Thymus (tissue), 11 donors: ENCODE measurements at regions not wholly inside any gene's neighbourhood (a gene's known extent, or its start where the extent isn't known, plus 50 kb on each side); places are given as distances from the start of the nearest gene placed in this dataset.
A peak's percentile ranks its signal among the peaks of the same experiment; 100 is the strongest.

Experiments
- DNase-seq, 9 donors: peaks; one replicate each; pipeline ENCODE4 v3.0.0-alpha.2; 2013; ENCODE audit warnings: low spot score in 9 of 9, low read depth in 6 of 9, missing footprints in 1 of 9
- H3K27ac ChIP-seq, 2 donors: one replicate each; pipeline ENCODE4 v1.5.1; 2013; ENCODE audit warnings: control low read depth in 1 of 2, low read depth in 1 of 2, low read length in 1 of 2, mild to moderate bottlenecking in 1 of 2, moderate library complexity in 1 of 2
- H3K27me3 ChIP-seq, 2 donors: one replicate each; pipeline ENCODE4 v1.5.1; 2013; ENCODE audit warnings: low read length in 1 of 2; ENCODE audit not compliant: control insufficient read depth in 2 of 2, insufficient read depth in 1 of 2
- H3K36me3 ChIP-seq, 2 donors: one replicate each; pipeline ENCODE4 v1.5.1; 2013; ENCODE audit warnings: low read length in 1 of 2, mild to moderate bottlenecking in 1 of 2, moderate library complexity in 1 of 2; ENCODE audit not compliant: control insufficient read depth in 2 of 2, insufficient read depth in 2 of 2
- H3K4me1 ChIP-seq, 2 donors: one replicate each; pipeline ENCODE4 v1.5.1; 2013; ENCODE audit warnings: low read length in 2 of 2; ENCODE audit not compliant: control insufficient read depth in 2 of 2, insufficient read depth in 2 of 2
- H3K4me3 ChIP-seq, 2 donors: one replicate each; pipeline ENCODE4 v1.5.1; 2013; ENCODE audit warnings: low read length in 2 of 2, control low read depth in 1 of 2, mild to moderate bottlenecking in 1 of 2
- H3K9me3 ChIP-seq, 2 donors: one replicate each; pipeline ENCODE4 v1.5.1; 2013; ENCODE audit warnings: low read length in 1 of 2, mild to moderate bottlenecking in 1 of 2; ENCODE audit not compliant: control insufficient read depth in 2 of 2, insufficient read depth in 1 of 2
- WGBS: extraction: QIAGEN DNeasy Blood & Tissue Kit; methylation state at CpG from one replicate; pipeline ENCODE4 v1.1.7; 2013; 5-methylcytosine and 5-hydroxymethylcytosine counted together
- donor health status: healthy.

- no peak overlapping the region for H3K4me3 ChIP-seq
- H3K27ac ChIP-seq: peak overlapping the region in 1 of 2 donors; percentile 62
- DNase-seq: no peak
- WGBS: 33% methylated on average over 7 of the region's 7 CpGs
- H3K27me3 ChIP-seq: no peaks in the 10 kb centered on the region
- H3K36me3 ChIP-seq: no peaks in the 10 kb centered on the region
- peaks cover 6 to 31% of the 10 kb centered on the region in 2 donors for H3K4me1 ChIP-seq
- no peaks in the 10 kb centered on the region for H3K9me3 ChIP-seq
Observed at GRCh38 chr21:38921511-38922251, 116.0 kb downstream of the ETS2 start.

GRCh38 chr21:38920631-38921398, 115.1 kb downstream of the ETS2 start:
- no peak for DNase-seq
- H3K9me3 ChIP-seq: no peaks in the 10 kb centered on the region
- H3K36me3 ChIP-seq: no peaks in the 10 kb centered on the region
- 81% methylated on average over 8 of the region's 8 CpGs for WGBS
- H3K27ac ChIP-seq: peak overlapping the region; percentile 3 to 28
- H3K4me3 ChIP-seq: no peak overlapping the region
- no peaks in the 10 kb centered on the region for H3K27me3 ChIP-seq
- H3K4me1 ChIP-seq: peaks cover 0 to 26% of the 10 kb centered on the region in 2 donors

- H3K9me3 ChIP-seq: no peaks in the 10 kb centered on the region
- peaks cover 3 to 30% of the 10 kb centered on the region in 2 donors for H3K4me1 ChIP-seq
- WGBS: 97% methylated on average over 5 of the region's 5 CpGs
- H3K27ac ChIP-seq: no peak overlapping the region
- no peak for DNase-seq
- no peaks in the 10 kb centered on the region for H3K27me3 ChIP-seq
- no peaks in the 10 kb centered on the region for H3K36me3 ChIP-seq
- H3K4me3 ChIP-seq: no peak overlapping the region
Observed at GRCh38 chr21:38918607-38919346, 113.0 kb downstream of the ETS2 start.

GRCh38 chr21:38917043-38917774, 111.5 kb downstream of the ETS2 start:
- peak in 2 of 9 donors; percentile 27 to 46 for DNase-seq
- Histone ChIP-seq H3K27me3 (peaks cover 0 to 2% of the 10 kb centered on the region in 2 donors), H3K4me3 (no peak overlapping the region), H3K4me1 (peaks cover 3 to 39% of the 10 kb centered on the region in 2 donors), H3K9me3 (no peaks in the 10 kb centered on the region), H3K27ac (peak overlapping the region; percentile 25 to 60), H3K36me3 (no peaks in the 10 kb centered on the region)
- 63% methylated on average over 11 of the region's 12 CpGs for WGBS

GRCh38 chr21:38916214-38916964, 110.7 kb downstream of the ETS2 start:
- no peak for DNase-seq
- WGBS: 97% methylated on average over 1 of the region's 1 CpG
- H3K36me3 ChIP-seq: no peaks in the 10 kb centered on the region
- peaks cover 3 to 36% of the 10 kb centered on the region in 2 donors for H3K4me1 ChIP-seq
- H3K4me3 ChIP-seq: no peak overlapping the region
- peaks cover 0 to 2% of the 10 kb centered on the region in 2 donors for H3K27me3 ChIP-seq
- H3K9me3 ChIP-seq: no peaks in the 10 kb centered on the region
- peak overlapping the region in 1 of 2 donors; percentile 31 for H3K27ac ChIP-seq

GRCh38 chr21:38915546-38915945, 109.8 kb downstream of the ETS2 start:
- H3K36me3 ChIP-seq: no peaks in the 10 kb centered on the region
- H3K4me1 ChIP-seq: peaks cover 3 to 36% of the 10 kb centered on the region in 2 donors
- DNase-seq: no peak
- H3K27me3 ChIP-seq: peaks cover 0 to 2% of the 10 kb centered on the region in 2 donors
- H3K27ac ChIP-seq: peak overlapping the region in 1 of 2 donors; percentile 1
- H3K9me3 ChIP-seq: no peaks in the 10 kb centered on the region
- WGBS: 89% methylated on average over 4 of the region's 4 CpGs
- no peak overlapping the region for H3K4me3 ChIP-seq

- DNase-seq: no peak
- Histone ChIP-seq H3K36me3 (no peaks in the 10 kb centered on the region), H3K27ac (peak overlapping the region; percentile 10 to 74), H3K4me3 (no peak overlapping the region), H3K4me1 (peaks cover 3 to 36% of the 10 kb centered on the region in 2 donors), H3K27me3 (peaks cover 0 to 2% of the 10 kb centered on the region in 2 donors), H3K9me3 (no peaks in the 10 kb centered on the region)
- 86% methylated on average over 10 of the region's 10 CpGs for WGBS
Observed at GRCh38 chr21:38914528-38915293, 109.0 kb downstream of the ETS2 start.
